Right kidney (tissue), 1 donor: ENCODE measurements at regions not wholly inside any gene's neighbourhood (a gene's known extent, or its start where the extent isn't known, plus 50 kb on each side); places are given as distances from the start of the nearest gene placed in this dataset.
A peak's percentile ranks its signal among the peaks of the same experiment; 100 is the strongest.
"Not testable (repeated sequence)": the region's sequence is repeated elsewhere in the genome, so short reads cannot be mapped to it uniquely, and the experiment has no call there.

Experiments
- DNase-seq: peaks from one replicate; pipeline ENCODE4 v3.0.0-alpha.2; 2016

- DNase-seq, result no peak
These were observed 633.7 kb downstream of the MECOM start for GRCh38 chr3:169029674-169030285.

- DNase-seq, result no peak
These were observed 634.8 kb downstream of the MECOM start for GRCh38 chr3:169028716-169029115.

GRCh38 chr3:169026543-169027182, 636.8 kb downstream of the MECOM start:
- no peak for DNase-seq

GRCh38 chr3:169022457-169022856, 641.1 kb downstream of the MECOM start:
- DNase-seq, result no peak

GRCh38 chr3:169020371-169020770, 643.1 kb downstream of the MECOM start:
- DNase-seq, result no peak

GRCh38 chr3:169009453-169009852, 654.1 kb downstream of the MECOM start:
- no peak for DNase-seq

GRCh38 chr3:169008776-169009358, 654.6 kb downstream of the MECOM start:
- no peak for DNase-seq

- no peak for DNase-seq
These were observed 656.4 kb downstream of the MECOM start for GRCh38 chr3:169007145-169007544.

- not testable (repeated sequence) for DNase-seq
These were observed 657.1 kb downstream of the MECOM start for GRCh38 chr3:169006398-169006797.

- no peak for DNase-seq
These were observed 660.8 kb downstream of the MECOM start for GRCh38 chr3:169002689-169003088.

- DNase-seq, result no peak
These were observed 664.7 kb downstream of the MECOM start for GRCh38 chr3:168998792-168999191.

GRCh38 chr3:168997488-168997887, 666.0 kb downstream of the MECOM start:
- DNase-seq, result no peak

GRCh38 chr3:168996622-168997021, 666.9 kb downstream of the MECOM start:
- DNase-seq, result no peak

- DNase-seq, result no peak
These were observed 668.4 kb downstream of the MECOM start for GRCh38 chr3:168995129-168995528.

- DNase-seq, result no peak
These were observed 671.7 kb downstream of the MECOM start for GRCh38 chr3:168991803-168992202.

- DNase-seq, result no peak
These were observed 672.9 kb downstream of the MECOM start for GRCh38 chr3:168990621-168991020.

- DNase-seq, result no peak
These were observed 673.4 kb downstream of the MECOM start for GRCh38 chr3:168990134-168990533.

- DNase-seq, result no peak
These were observed 674.1 kb downstream of the MECOM start for GRCh38 chr3:168989396-168989795.

- no peak for DNase-seq
These were observed 674.7 kb downstream of the MECOM start for GRCh38 chr3:168988853-168989252.

- DNase-seq, result no peak
These were observed 678.6 kb downstream of the MECOM start for GRCh38 chr3:168984872-168985271.

GRCh38 chr3:168983046-168983445, 680.5 kb downstream of the MECOM start:
- DNase-seq, result no peak

GRCh38 chr3:168981396-168981795, 682.1 kb downstream of the MECOM start:
- DNase-seq, result no peak

- DNase-seq, result peak; percentile 16
These were observed 685.7 kb downstream of the MECOM start for GRCh38 chr3:168977716-168978374.

- DNase-seq, result no peak
These were observed 686.5 kb downstream of the MECOM start for GRCh38 chr3:168976969-168977368.
